Left colon (tissue), 2 donors: ENCODE measurements at regions not wholly inside any gene's neighbourhood (a gene's known extent, or its start where the extent isn't known, plus 50 kb on each side); places are given as distances from the start of the nearest gene placed in this dataset.
"Not testable (repeated sequence)": the region's sequence is repeated elsewhere in the genome, so short reads cannot be mapped to it uniquely, and the experiment has no call there.

ENCODE experiments used
- ATAC-seq: fragments of 200-7000 bp; cut with Tn5 transposase; one replicate; pipeline ENCODE4 v1.9.1; 2020; ENCODE audit warnings: mild to moderate bottlenecking, moderate library complexity
- DNase-seq, 2 donors: peaks; one replicate each; pipeline ENCODE4 v3.0.0-alpha.2; 2020
- intact Hi-C, 2 donors: fragments of 100-400 bp; cut with DNase I in 1 of 2; cut with micrococcal nuclease in 1 of 2; formaldehyde crosslinking; loops; one replicate each; pipeline versions ENCODE4 v1.11.2 to v1.14.0; 2022; cut with DNase I, micrococcal nuclease
- donor health status: DM: no; HTN: no; CAD: no.
- donor health status: DM: yes; HTN: yes; CAD: no.

- intact Hi-C loops: no loop called here
- ATAC-seq (no peak), DNase-seq (no peak)
Observed at GRCh38 chr21:35579520-35580293, 480.6 kb downstream of the SETD4 start.

DNA sequence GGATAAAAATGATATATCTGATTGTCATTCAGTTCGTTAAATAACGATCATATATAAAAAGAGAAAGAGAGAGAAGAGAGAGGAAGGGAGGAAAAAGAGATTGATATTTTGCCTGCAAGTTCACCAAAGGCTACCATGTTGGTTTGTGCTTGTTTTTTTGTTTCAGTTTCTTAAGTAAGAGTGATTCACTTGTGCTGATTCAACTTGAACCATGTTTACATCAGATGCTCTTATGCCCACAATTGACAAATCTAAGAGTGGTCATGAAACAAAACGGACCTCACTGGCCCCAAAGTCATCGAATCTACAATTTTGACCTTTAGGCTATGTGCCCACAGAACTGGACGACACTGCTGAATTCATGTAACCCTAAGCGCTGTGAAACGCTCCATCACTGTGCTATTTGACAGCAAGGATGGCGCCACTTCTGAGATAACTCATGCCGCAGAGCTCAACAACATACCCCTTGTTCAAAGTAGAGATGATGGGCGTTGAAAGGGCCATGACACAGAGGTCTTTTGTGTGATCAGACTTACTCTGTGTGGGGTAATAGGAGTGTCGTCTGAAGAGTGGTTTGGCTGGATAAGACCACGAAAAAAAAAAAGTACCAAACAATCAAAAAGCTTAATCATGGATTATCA lies 481.4 kb downstream of the SETD4 start:
- intact Hi-C loops: no loop called here
- DNase-seq: no peak
- ATAC-seq: no peak

GRCh38 chr21:35578347-35578782 lies 482.0 kb downstream of the SETD4 start:
- no peak for ATAC-seq
- intact Hi-C loops: no loop called here

GRCh38 chr21:35575280-35575915 lies 484.9 kb downstream of the SETD4 start:
- no peak for DNase-seq
- intact Hi-C loops: no loop called here
- ATAC-seq: no peak

More at GRCh38 chr21:35578347-35578782, 482.0 kb downstream of the SETD4 start:
- DNase-seq: no peak

DNA sequence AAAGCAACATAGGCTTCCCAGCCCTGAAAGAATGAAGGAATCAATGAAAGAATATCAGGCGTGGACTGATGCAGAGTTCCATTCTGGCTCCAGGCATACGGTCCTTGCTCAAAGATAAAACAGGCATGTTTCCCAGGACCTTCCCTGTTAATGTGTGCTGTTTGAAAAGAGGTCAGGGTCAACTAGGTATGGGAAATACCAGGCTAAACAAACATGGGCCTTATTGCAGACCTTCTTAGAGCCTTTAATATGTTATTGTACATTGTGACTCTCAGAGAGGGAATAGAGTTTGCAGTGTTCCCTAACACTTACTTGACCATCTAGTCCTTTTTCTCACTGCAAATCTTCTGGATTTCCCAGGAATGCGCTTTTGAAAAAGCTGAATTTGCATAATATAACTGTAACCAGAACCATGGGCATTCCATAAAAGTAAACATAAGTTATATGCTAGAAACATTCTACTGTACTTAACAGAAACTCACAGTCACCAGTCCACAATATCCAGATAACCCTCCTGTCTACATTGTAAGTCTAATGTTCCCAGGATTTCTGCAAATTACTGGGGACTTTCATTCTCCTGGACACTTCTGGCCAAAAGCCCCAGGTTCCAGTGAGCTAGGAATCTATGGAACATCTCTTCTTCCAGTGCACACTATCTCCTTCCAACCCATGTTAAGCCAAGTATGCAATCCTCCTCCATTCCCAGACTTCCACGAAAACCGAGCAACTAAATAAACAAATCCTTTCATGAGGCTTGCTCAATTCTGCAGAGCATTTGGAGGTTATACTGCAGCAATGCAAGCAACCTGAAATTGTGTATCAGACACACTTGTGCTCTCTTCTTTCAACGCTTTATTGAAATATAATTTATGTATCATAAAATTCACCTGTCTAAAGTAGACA lies 486.6 kb downstream of the SETD4 start:
- intact Hi-C loops: no loop called here
- ATAC-seq (no peak), DNase-seq (no peak)

DNA sequence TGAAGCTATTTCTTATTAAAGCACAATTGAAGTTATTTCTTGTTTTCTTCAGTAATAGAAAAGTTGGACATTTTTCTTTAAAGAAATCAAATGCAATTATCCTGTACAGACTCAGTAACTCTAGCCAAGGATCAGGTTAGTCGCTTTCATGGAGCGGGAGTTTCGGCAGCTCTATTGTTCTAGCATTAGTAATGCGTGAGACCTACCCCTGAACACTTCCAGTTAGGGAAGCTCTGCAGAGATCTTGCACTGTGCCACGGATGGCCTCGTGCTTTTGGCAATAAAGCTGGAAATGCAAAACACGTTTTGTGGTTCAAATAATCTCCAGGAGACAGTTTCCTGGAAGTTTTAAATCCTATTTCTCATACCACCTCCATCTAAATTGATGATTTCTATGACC lies 488.4 kb downstream of the SETD4 start:
- DNase-seq: no peak
- no peak for ATAC-seq
- intact Hi-C loops: no loop called here

GRCh38 chr21:35568643-35569042 lies 491.7 kb downstream of the SETD4 start:
- intact Hi-C loops: no loop called here
- ATAC-seq (no peak), DNase-seq (no peak)

- ATAC-seq (no peak), DNase-seq (no peak)
- intact Hi-C loops: no loop called here
Observed at GRCh38 chr21:35566874-35567273, 493.5 kb downstream of the SETD4 start.

DNA sequence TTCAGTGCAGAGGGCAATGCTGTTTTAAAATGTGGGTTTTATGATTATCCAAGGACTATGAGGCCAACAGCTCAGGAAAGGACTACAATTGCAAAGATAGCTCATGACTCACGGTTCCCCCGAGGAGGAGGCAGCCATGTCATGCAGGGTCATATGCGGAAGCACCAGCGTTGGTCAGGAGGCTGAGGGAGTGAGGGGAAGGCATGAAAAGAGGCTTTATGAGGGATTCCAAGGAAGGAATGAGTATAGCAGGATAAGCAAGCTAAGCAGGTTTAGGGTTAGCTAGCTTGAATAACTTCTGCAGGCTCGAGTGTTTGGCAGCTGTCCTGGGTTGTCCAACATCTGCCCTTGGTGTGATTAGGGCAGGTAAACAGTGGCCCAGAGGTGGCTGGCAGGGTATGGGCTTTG lies 495.1 kb downstream of the SETD4 start:
- no peak for ATAC-seq
- intact Hi-C loops: no loop called here
- DNase-seq: no peak

DNA sequence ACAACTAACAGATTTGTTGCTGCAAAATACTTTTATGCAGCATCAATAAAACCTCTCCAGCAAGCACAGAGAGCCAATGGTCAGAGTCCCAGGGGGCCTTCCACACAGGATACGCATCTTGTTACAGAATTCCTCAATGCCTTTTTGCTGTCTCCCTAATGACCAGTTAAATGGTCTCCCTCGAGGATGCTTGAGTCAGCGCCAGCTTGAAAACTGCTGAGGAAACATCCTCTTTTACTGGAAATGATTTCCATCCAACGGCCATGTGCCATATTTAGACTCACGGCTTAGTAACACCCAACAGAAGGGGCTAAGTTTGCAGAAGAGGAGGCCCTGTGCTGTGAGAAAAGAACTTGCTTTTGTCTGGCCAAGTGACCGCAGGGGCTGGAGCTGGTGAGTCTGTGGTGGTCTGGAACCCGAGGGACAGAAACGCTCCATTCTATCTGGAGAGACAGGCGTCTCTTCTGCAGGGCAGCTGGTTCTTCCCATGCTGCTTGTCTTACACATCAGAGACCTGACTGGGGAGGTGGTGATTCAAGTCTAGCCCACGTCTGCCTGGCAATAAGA lies 496.4 kb downstream of the SETD4 start:
- ATAC-seq (no peak), DNase-seq (peak; percentile 5 to 34)
- intact Hi-C loops: no loop called here

DNA sequence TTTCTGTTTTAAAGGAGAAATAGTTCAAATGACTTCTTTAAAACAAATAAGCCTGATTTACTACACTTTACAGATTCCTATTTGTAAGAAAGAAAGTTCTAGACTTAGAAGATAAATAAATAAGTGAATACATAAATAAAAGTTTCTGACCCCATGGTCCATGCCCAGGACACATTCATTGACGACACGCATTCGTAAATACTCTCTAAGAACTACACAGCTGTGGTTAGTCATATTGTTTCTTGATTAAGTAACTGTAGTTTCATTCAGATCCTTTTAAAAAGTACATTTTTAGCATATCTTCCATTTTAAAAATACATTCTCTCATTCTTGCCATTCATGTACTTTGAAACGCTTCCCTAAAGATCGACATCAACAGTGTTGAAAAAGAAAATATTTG lies 497.4 kb downstream of the SETD4 start:
- no peak for ATAC-seq
- no peak for DNase-seq
- intact Hi-C loops: no loop called here

DNA sequence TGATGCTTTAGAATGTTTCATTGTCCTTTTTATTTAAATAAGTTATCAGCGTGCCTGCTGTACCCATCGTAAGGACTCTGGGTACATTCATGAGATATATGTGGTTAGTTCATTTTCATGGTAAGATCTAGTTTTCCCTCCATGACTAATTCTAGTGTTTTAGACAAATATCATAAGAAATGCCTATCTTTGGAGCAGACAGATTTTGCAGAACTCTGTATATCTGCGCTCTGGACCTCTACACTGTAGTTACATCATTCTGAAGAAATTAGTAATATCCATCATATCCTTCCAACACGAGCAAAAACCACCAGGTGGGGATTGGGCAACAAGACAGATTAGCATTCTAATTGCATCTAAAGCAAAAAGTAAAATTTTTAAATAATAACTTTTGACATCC lies 499.2 kb downstream of the SETD4 start:
- DNase-seq (no peak), ATAC-seq (no peak)
- intact Hi-C loops: no loop called here

DNA sequence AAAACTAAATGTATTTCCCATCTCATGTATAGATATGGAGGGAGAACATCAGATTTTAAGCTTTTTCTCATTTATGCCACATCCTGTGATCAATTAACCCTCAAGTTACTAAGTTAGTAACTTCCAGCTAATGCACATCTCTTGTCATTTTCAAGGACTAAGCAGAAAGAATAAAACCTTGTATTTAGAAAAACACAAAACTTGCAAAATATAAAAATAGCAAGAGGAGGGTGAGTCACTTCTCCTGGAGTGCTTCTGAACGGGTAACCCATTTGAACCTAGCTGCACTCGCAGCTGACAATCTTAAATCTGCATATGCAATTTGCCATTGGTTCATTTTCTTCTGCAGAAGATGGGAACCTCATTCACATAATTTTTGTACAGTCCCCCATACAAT lies 500.5 kb downstream of the SETD4 start:
- intact Hi-C loops: no loop called here
- DNase-seq (no peak), ATAC-seq (no peak)

- intact Hi-C loops: no loop called here
- no peak for ATAC-seq
- no peak for DNase-seq
Observed at GRCh38 chr21:35559128-35559828, 501.0 kb downstream of the SETD4 start.

GRCh38 chr21:35556536-35556935 lies 503.8 kb downstream of the SETD4 start:
- intact Hi-C loops: no loop called here
- no peak for DNase-seq
- no peak for ATAC-seq

- ATAC-seq, intact Hi-C loops, DNase-seq: not testable (repeated sequence)
Observed at GRCh38 chr21:35552483-35552882, 503.4 kb upstream of the RUNX1 start.

- no peak for ATAC-seq
- intact Hi-C loops: no loop called here
- DNase-seq: no peak
Observed at GRCh38 chr21:35548904-35549615, 500.0 kb upstream of the RUNX1 start.
